WTC11 (cell line): ENCODE measurements at regions not wholly inside any gene's neighbourhood (a gene's known extent, or its start where the extent isn't known, plus 50 kb on each side); places are given as distances from the start of the nearest gene placed in this dataset.

Experiments used
- ATAC-seq: fragments of 200-7000 bp; cut with Tn5 transposase; 2 replicates; pipeline ENCODE4 v1.10.0; 2021; ENCODE audit warnings: mild to moderate bottlenecking, moderate library complexity
- CTCF ChIA-PET: fragments of 300-600 bp; sonication (Branson Sonifier 250); formaldehyde crosslinking; loops from one replicate; lab custom pipeline; 2021; ENCODE audit warnings: antibody characterized with exemption; lab: Charles Lee
- POLR2A ChIA-PET: fragments of 350-600 bp; sonication (Branson Sonifier 250); formaldehyde crosslinking; loops from one replicate; lab custom pipeline; 2021; ENCODE audit warnings: antibody characterized with exemption; lab: Charles Lee
- DNase-seq: peaks from one replicate; pipeline ENCODE4 v3.0.0; 2021; ENCODE audit warnings: low spot score
- H3K27ac Mint-ChIP-seq: 2 replicates; pipeline ENCODE4 v1.8.0; 2021; ENCODE audit warnings: mixed read lengths
- H3K27me3 Mint-ChIP-seq: 2 replicates; pipeline ENCODE4 v1.8.0; 2021; ENCODE audit warnings: low read depth, mild to moderate bottlenecking, moderate library complexity, mixed read lengths
- H3K36me3 Mint-ChIP-seq: 2 replicates; pipeline ENCODE4 v1.8.0; 2021; ENCODE audit warnings: mixed read lengths
- H3K4me1 Mint-ChIP-seq: 2 replicates; pipeline ENCODE4 v1.8.0; 2022; ENCODE audit warnings: mixed read lengths
- H3K4me3 Mint-ChIP-seq: 2 replicates; pipeline ENCODE4 v1.8.0; 2021; ENCODE audit warnings: mild to moderate bottlenecking, moderate library complexity, mixed read lengths
- H3K9me3 Mint-ChIP-seq: 2 replicates; pipeline ENCODE4 v1.8.0; 2021; ENCODE audit warnings: mixed read lengths
- AR ChIP-seq: fragments of 250-450 bp; sonication (Bioruptor Pico); IDR thresholded peaks from 2 replicates; pipeline ENCODE4 v1.9.0; 2021; ENCODE audit warnings: mild to moderate bottlenecking
- CREB1 ChIP-seq: sonication (generic); formaldehyde crosslinking; IDR thresholded peaks from 2 replicates; pipeline ENCODE4 v1.8.0; 2023; ENCODE audit warnings: mild to moderate bottlenecking, missing genetic modification reagents
- FOXJ3 ChIP-seq: sonication (generic); formaldehyde crosslinking; IDR thresholded peaks from 2 replicates; pipeline ENCODE4 v1.9.0; 2021; ENCODE audit warnings: missing genetic modification reagents, mild to moderate bottlenecking, borderline replicate concordance
- FOXK1 ChIP-seq: sonication (generic); formaldehyde crosslinking; IDR thresholded peaks from 2 replicates; pipeline ENCODE4 v1.8.0; 2022; ENCODE audit warnings: mild to moderate bottlenecking, moderate library complexity, missing genetic modification reagents
- GABPB1 ChIP-seq: sonication (generic); formaldehyde crosslinking; IDR thresholded peaks from 2 replicates; pipeline ENCODE4 v1.8.1; 2023; ENCODE audit warnings: mild to moderate bottlenecking, missing genetic modification reagents
- IRF1 ChIP-seq: sonication (generic); formaldehyde crosslinking; IDR thresholded peaks from 2 replicates; pipeline ENCODE4 v1.8.0; 2023; ENCODE audit warnings: missing genetic modification reagents
- MYBL2 ChIP-seq: sonication (generic); formaldehyde crosslinking; IDR thresholded peaks from 2 replicates; pipeline ENCODE4 v1.8.1; 2023; ENCODE audit warnings: mild to moderate bottlenecking, moderate library complexity, missing genetic modification reagents
- PREB ChIP-seq: sonication (generic); formaldehyde crosslinking; IDR thresholded peaks from 2 replicates; pipeline ENCODE4 v1.8.1; 2022; ENCODE audit warnings: mild to moderate bottlenecking, missing genetic modification reagents, moderate library complexity, borderline replicate concordance
- RELA ChIP-seq: sonication (generic); formaldehyde crosslinking; IDR thresholded peaks from 2 replicates; pipeline ENCODE4 v1.8.1; 2022; ENCODE audit warnings: missing genetic modification reagents, mild to moderate bottlenecking, borderline replicate concordance
- TEAD4 ChIP-seq: sonication (generic); formaldehyde crosslinking; IDR thresholded peaks from 2 replicates; pipeline ENCODE4 v1.8.0; 2022; ENCODE audit warnings: mild to moderate bottlenecking, missing genetic modification reagents
- TP53 ChIP-seq: sonication (generic); formaldehyde crosslinking; IDR thresholded peaks from 2 replicates; pipeline ENCODE4 v1.8.1; 2023; ENCODE audit warnings: mild to moderate bottlenecking, missing genetic modification reagents
- ZNF138 ChIP-seq: sonication (generic); formaldehyde crosslinking; conservative IDR thresholded peaks from 2 replicates; pipeline ENCODE4 v1.8.1; 2022; ENCODE audit warnings: mild to moderate bottlenecking, moderate library complexity, missing genetic modification reagents
- ZNF281 ChIP-seq: sonication (generic); formaldehyde crosslinking; IDR thresholded peaks from 2 replicates; pipeline ENCODE4 v1.8.0; 2023; ENCODE audit warnings: mild to moderate bottlenecking, missing genetic modification reagents
- ZNF317 ChIP-seq: sonication (generic); formaldehyde crosslinking; IDR thresholded peaks from 2 replicates; pipeline ENCODE4 v1.8.1; 2023; ENCODE audit warnings: low read depth, mild to moderate bottlenecking, moderate library complexity, missing genetic modification reagents, borderline replicate concordance
- ZNF396 ChIP-seq: fragments of 250-450 bp; sonication (Bioruptor Pico); IDR thresholded peaks from 2 replicates; pipeline ENCODE4 v1.8.0; 2021; ENCODE audit warnings: mild to moderate bottlenecking, moderate library complexity, borderline replicate concordance
- ZNF416 ChIP-seq: fragments of 250-450 bp; sonication (Bioruptor Pico); IDR thresholded peaks from 2 replicates; pipeline ENCODE4 v1.9.0; 2021; ENCODE audit warnings: mild to moderate bottlenecking, inconsistent platforms
- ZNF671 ChIP-seq: fragments of 250-450 bp; sonication (Bioruptor Pico); IDR thresholded peaks from 2 replicates; pipeline ENCODE4 v1.8.0; 2021; ENCODE audit warnings: mild to moderate bottlenecking

GRCh38 chr9:30732060-30732459 lies 1652.4 kb upstream of the ACO1 start:
- ATAC-seq (peak; percentile 95), DNase-seq (peak; percentile 20)
- TF ChIP-seq AR (CRISPR knock-in tag) (no peak), ZNF138 (no peak), PREB (no peak)
- Mint-ChIP-seq H3K4me1 (no peaks in the 10 kb centered on the region), H3K27me3 (no peaks in the 10 kb centered on the region), H3K9me3 (no peaks in the 10 kb centered on the region), H3K36me3 (no peaks in the 10 kb centered on the region), H3K4me3 (no peak overlapping the region), H3K27ac (no peak overlapping the region)
- ChIA-PET CTCF (no interaction called here), POLR2A (no interaction called here)

GRCh38 chr9:30744871-30745270 lies 1639.6 kb upstream of the ACO1 start:
- Mint-ChIP-seq H3K9me3 (peaks cover 17% of the 10 kb centered on the region), H3K36me3 (peaks cover 14% of the 10 kb centered on the region), H3K27ac (no peak overlapping the region), H3K4me1 (peaks cover 13% of the 10 kb centered on the region), H3K27me3 (no peaks in the 10 kb centered on the region), H3K4me3 (no peak overlapping the region)
- ChIA-PET POLR2A (no interaction called here), CTCF (no interaction called here)
- no peak for TF ChIP-seq GABPB1 (CRISPR knock-in tag)
- TF ChIP-seq TP53 (CRISPR knock-in tag): no peak
- no peak for TF ChIP-seq ZNF671 (CRISPR knock-in tag)
- TF ChIP-seq CREB1 (CRISPR knock-in tag): no peak
- TF ChIP-seq MYBL2 (CRISPR knock-in tag): no peak
- no peak for TF ChIP-seq FOXK1
- TF ChIP-seq ZNF396 (CRISPR knock-in tag): no peak
- no peak for TF ChIP-seq ZNF317
- ATAC-seq: no peak
- DNase-seq: no peak

GRCh38 chr9:30746589-30746988 lies 1637.9 kb upstream of the ACO1 start:
- ATAC-seq: no peak

More at GRCh38 chr9:30746589-30746988, 1637.9 kb upstream of the ACO1 start:
- DNase-seq: no peak
- no peak overlapping the region for H3K27ac Mint-ChIP-seq
- POLR2A ChIA-PET: no interaction called here
- TF ChIP-seq ZNF416 (CRISPR knock-in tag): no peak
- no peak for TF ChIP-seq ZNF281
- no peak for TF ChIP-seq FOXJ3 (CRISPR knock-in tag)
- TF ChIP-seq TEAD4 (CRISPR knock-in tag): no peak
- no peak for TF ChIP-seq IRF1 (CRISPR knock-in tag)
- no peak for TF ChIP-seq RELA
- TF ChIP-seq, all 79 proteins: peak for 0
- H3K36me3 Mint-ChIP-seq: peaks cover 14% of the 10 kb centered on the region
- CTCF ChIA-PET: no interaction called here
- H3K4me1 Mint-ChIP-seq: peaks cover 13% of the 10 kb centered on the region
- H3K9me3 Mint-ChIP-seq: peaks cover 17% of the 10 kb centered on the region
- no peak overlapping the region for H3K4me3 Mint-ChIP-seq
- no peaks in the 10 kb centered on the region for H3K27me3 Mint-ChIP-seq
